Neural crest cell (in vitro differentiated cells): ENCODE measurements at regions not wholly inside any gene's neighbourhood (a gene's known extent, or its start where the extent isn't known, plus 50 kb on each side); places are given as distances from the start of the nearest gene placed in this dataset.

ENCODE experiments used
- DNase-seq: peaks from one replicate; pipeline ENCODE4 v3.0.0; 2021; ENCODE audit warnings: low read depth, mixed read lengths, low spot score
- H3K27ac Mint-ChIP-seq: one replicate; pipeline ENCODE4 v1.8.0; 2021; ENCODE audit warnings: mild to moderate bottlenecking, mixed read lengths; ENCODE audit not compliant: unreplicated experiment
- H3K27me3 Mint-ChIP-seq: 2 replicates; pipeline ENCODE4 v1.8.0; 2021; ENCODE audit warnings: low read depth, mild to moderate bottlenecking, mixed read lengths
- H3K36me3 Mint-ChIP-seq: 2 replicates; pipeline ENCODE4 v1.8.0; 2021; ENCODE audit warnings: low read depth, mild to moderate bottlenecking, mixed read lengths
- H3K4me1 Mint-ChIP-seq: 2 replicates; pipeline ENCODE4 v1.8.0; 2021; ENCODE audit warnings: mixed read lengths
- H3K4me3 Mint-ChIP-seq: one replicate; pipeline ENCODE4 v1.8.0; 2021; ENCODE audit warnings: mild to moderate bottlenecking, mixed read lengths
- H3K9me3 Mint-ChIP-seq: 2 replicates; pipeline ENCODE4 v1.8.0; 2021; ENCODE audit warnings: mixed read lengths
- CTCF ChIP-seq: fragments of 200-600 bp; sonication (generic); conservative IDR thresholded peaks from 2 replicates; pipeline ENCODE4 v1.5.0; 2021; ENCODE audit warnings: antibody characterized with exemption, mild to moderate bottlenecking

- no peak for DNase-seq
- Mint-ChIP-seq H3K27ac (no peak overlapping the region), H3K9me3 (no peaks in the 10 kb centered on the region), H3K4me1 (peaks cover 12% of the 10 kb centered on the region), H3K36me3 (no peaks in the 10 kb centered on the region), H3K27me3 (no peaks in the 10 kb centered on the region), H3K4me3 (no peak overlapping the region)
- TF ChIP-seq CTCF: no peak
Measured at GRCh38 chr6:51398064-51398705, 579.5 kb downstream of the TFAP2B start.

GRCh38 chr6:51398793-51399192, 580.1 kb downstream of the TFAP2B start:
- no peak for DNase-seq
- no peak overlapping the region for H3K4me3 Mint-ChIP-seq
- no peak overlapping the region for H3K27ac Mint-ChIP-seq
- peaks cover 12% of the 10 kb centered on the region for H3K4me1 Mint-ChIP-seq
- TF ChIP-seq CTCF: no peak
- H3K9me3 Mint-ChIP-seq: no peaks in the 10 kb centered on the region
- no peaks in the 10 kb centered on the region for H3K27me3 Mint-ChIP-seq
- H3K36me3 Mint-ChIP-seq: no peaks in the 10 kb centered on the region

- H3K9me3 Mint-ChIP-seq: peaks cover 4% of the 10 kb centered on the region
- TF ChIP-seq CTCF: no peak
- H3K36me3 Mint-ChIP-seq: no peaks in the 10 kb centered on the region
- no peak overlapping the region for H3K27ac Mint-ChIP-seq
- H3K4me3 Mint-ChIP-seq: no peak overlapping the region
- no peak for DNase-seq
- H3K4me1 Mint-ChIP-seq: no peaks in the 10 kb centered on the region
- H3K27me3 Mint-ChIP-seq: no peaks in the 10 kb centered on the region
Measured at GRCh38 chr6:51410453-51410852, 591.8 kb downstream of the TFAP2B start.

GRCh38 chr6:51411496-51412125, 592.9 kb downstream of the TFAP2B start:
- TF ChIP-seq CTCF: no peak
- H3K9me3 Mint-ChIP-seq: no peaks in the 10 kb centered on the region
- H3K27ac Mint-ChIP-seq: no peak overlapping the region
- DNase-seq: no peak
- H3K4me3 Mint-ChIP-seq: no peak overlapping the region
- no peaks in the 10 kb centered on the region for H3K36me3 Mint-ChIP-seq
- no peaks in the 10 kb centered on the region for H3K27me3 Mint-ChIP-seq
- H3K4me1 Mint-ChIP-seq: no peaks in the 10 kb centered on the region

- no peak overlapping the region for H3K4me3 Mint-ChIP-seq
- no peak for TF ChIP-seq CTCF
- H3K27ac Mint-ChIP-seq: no peak overlapping the region
- no peaks in the 10 kb centered on the region for H3K36me3 Mint-ChIP-seq
- no peaks in the 10 kb centered on the region for H3K27me3 Mint-ChIP-seq
- no peak for DNase-seq
- H3K4me1 Mint-ChIP-seq: no peaks in the 10 kb centered on the region
- H3K9me3 Mint-ChIP-seq: peaks cover under 1% of the 10 kb centered on the region
Measured at GRCh38 chr6:51414361-51414760, 595.7 kb downstream of the TFAP2B start.
